Activated T-helper 2 cell treated with anti-CD3 and anti-CD28 coated beads, Interferon-gamma antibody, Interleukin-2, Interleukin-4, amounts not matched to agents 10 μg/mL and 5 μg/mL and 100 μg/mL, durations not matched to agents 14 hours and 24 hours and 36 hours (primary cell): ENCODE measurements at regions not wholly inside any gene's neighbourhood (a gene's known extent, or its start where the extent isn't known, plus 50 kb on each side); places are given as distances from the start of the nearest gene placed in this dataset.

ENCODE experiments used
- DNase-seq: peaks from one replicate; pipeline ENCODE4 v3.0.0; 2021; ENCODE audit warnings: low spot score
- H3K27ac Mint-ChIP-seq: one replicate; pipeline ENCODE4 v1.8.0; 2021; ENCODE audit warnings: mixed read lengths
- H3K27me3 Mint-ChIP-seq: one replicate; pipeline ENCODE4 v1.8.0; 2021; ENCODE audit warnings: low read depth, mixed read lengths
- H3K36me3 Mint-ChIP-seq: one replicate; pipeline ENCODE4 v1.8.0; 2021; ENCODE audit warnings: low read depth, mixed read lengths
- H3K4me1 Mint-ChIP-seq: one replicate; pipeline ENCODE4 v1.8.0; 2021; ENCODE audit warnings: low read depth, mixed read lengths
- H3K4me3 Mint-ChIP-seq: one replicate; pipeline ENCODE4 v1.8.0; 2021; ENCODE audit warnings: low read depth, mild to moderate bottlenecking, moderate library complexity, mixed read lengths
- H3K9me3 Mint-ChIP-seq: one replicate; pipeline ENCODE4 v1.8.0; 2021; ENCODE audit warnings: mixed read lengths
- intact Hi-C: fragments of 100-400 bp; cut with micrococcal nuclease; formaldehyde crosslinking; loops from one replicate; pipeline ENCODE4 v1.15.1; 2023

DNA sequence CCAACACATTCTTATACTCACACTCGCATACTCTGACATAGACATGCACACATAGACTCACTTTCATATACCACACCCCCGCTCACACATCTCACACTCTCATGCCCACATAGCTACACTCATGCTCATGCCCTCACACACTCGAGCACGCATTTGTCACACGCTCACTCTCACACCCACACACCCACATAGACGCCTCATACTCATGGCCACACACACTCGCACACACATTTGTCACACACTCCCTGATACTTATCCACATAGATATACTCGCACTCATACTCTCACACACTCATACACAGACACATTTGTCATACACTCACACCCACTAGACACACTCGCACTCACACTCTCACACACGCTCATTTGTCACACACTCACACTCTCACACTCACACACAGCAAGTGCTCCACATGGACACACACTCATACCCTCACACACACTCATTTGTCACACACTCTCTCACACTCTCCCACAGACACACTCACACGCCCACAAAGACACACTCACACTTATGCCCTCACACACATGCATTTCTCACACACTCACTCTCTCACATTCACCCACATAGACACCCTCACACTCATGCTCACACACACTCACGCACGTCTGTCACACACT is 50.9 kb downstream of the TNP1 start:
- no peaks in the 10 kb centered on the region for H3K4me1 Mint-ChIP-seq
- no peak overlapping the region for H3K4me3 Mint-ChIP-seq
- no peaks in the 10 kb centered on the region for H3K27me3 Mint-ChIP-seq
- DNase-seq, result no peak
- intact Hi-C loops, result no loop called here
- no peaks in the 10 kb centered on the region for H3K9me3 Mint-ChIP-seq
- no peaks in the 10 kb centered on the region for H3K36me3 Mint-ChIP-seq
- no peak overlapping the region for H3K27ac Mint-ChIP-seq

DNA sequence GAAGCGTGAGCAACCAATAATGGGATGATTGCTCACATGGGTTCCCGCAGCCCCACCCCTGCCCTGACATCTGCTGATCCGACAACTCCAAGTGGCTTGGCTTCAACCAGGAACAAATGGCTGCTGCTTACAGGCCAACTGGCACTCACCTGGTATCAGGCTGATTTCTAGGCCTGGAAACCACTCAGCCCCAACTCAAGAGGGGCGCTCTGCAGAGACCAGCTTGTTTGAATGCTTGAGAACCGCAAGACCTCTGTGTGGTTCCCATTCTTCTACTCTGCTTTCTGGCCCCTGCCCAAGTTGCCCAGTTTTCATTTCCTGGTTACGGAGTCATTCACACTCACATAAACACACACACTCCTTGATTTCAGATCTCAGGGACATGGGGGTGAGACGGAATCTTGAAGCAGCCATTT is 52.0 kb downstream of the TNP1 start:
- Mint-ChIP-seq H3K9me3 (no peaks in the 10 kb centered on the region), H3K27ac (no peak overlapping the region), H3K36me3 (no peaks in the 10 kb centered on the region), H3K27me3 (no peaks in the 10 kb centered on the region), H3K4me1 (no peaks in the 10 kb centered on the region), H3K4me3 (no peak overlapping the region)
- intact Hi-C loops, result no loop called here
- no peak for DNase-seq

DNA sequence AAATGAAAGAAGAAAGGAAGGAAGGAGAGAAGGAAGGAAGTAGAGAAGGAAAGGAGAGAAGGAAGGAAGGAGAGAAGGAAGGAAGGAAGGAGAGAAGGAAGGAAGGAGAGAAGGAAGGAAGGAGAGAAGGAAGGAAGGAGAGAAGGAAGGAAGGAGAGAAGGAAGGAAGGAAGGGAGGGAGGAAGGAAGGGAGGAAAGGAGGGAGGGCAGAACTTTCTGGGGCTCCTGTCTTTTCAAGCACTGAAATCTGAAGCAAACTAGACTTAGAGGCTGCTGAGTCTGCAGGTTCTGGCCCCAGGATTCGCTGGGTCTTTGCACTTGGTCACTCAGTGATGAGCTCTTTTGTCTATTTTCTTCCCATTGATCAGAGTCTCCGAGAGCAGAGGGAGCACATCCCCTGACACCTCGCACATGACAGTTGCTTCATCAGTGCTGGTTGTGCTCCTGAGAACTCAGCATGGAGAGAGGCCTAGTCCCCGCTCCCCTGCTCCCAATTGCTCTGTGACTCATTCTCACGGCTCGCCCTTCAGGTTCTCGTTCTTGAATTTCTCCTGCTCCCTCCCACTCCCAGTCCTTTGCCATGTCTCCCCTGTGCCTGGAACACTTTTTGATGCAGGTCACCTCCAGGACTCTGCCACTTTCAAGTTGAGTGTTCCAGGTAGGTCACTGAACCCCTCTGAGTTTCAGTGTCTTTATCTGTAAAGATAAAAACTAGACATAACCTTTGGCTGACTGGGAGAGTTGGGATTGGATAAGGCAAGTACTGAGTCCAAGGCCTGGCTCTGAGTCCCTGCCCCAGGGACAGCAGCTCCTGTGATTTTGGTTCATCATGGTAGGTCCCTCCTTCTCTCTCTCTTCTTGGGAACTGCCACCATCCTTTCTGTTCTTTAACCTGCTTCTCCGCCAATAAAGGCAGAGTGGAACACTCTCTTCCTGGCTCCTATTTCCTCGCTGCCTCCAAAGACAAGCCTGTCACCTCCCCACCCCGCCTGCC is 55.2 kb downstream of the TNP1 start:
- intact Hi-C loops, result no loop called here
- H3K36me3 Mint-ChIP-seq, result no peaks in the 10 kb centered on the region
- peaks cover 2% of the 10 kb centered on the region for H3K4me1 Mint-ChIP-seq
- H3K27ac Mint-ChIP-seq, result no peak overlapping the region
- no peaks in the 10 kb centered on the region for H3K9me3 Mint-ChIP-seq
- no peaks in the 10 kb centered on the region for H3K27me3 Mint-ChIP-seq
- no peak overlapping the region for H3K4me3 Mint-ChIP-seq
- no peak for DNase-seq

DNA sequence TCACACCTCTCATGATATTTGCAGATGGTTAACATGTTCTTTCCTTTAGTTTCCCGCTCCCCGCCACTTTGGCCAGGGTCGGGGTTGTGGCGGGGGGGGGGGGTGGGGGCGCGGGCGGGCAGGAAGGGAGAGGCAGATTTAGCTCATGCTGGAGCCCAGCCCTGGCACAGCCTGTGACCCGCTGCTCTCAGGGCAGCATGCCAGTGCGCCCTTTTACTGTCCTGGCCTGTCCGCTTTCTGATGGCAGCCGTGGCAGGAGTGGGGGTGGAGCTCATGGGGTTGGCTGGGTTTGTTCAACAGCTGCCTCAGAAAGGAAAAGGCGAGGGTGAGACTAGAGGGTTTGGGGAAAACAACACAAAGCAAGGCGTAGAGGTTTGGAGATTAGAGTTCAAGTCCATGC is 56.1 kb downstream of the TNP1 start:
- Mint-ChIP-seq H3K4me3 (no peak overlapping the region), H3K4me1 (peaks cover 2% of the 10 kb centered on the region), H3K9me3 (no peaks in the 10 kb centered on the region), H3K36me3 (no peaks in the 10 kb centered on the region), H3K27ac (no peak overlapping the region), H3K27me3 (no peaks in the 10 kb centered on the region)
- no peak for DNase-seq
- intact Hi-C loops, result no loop called here

DNA sequence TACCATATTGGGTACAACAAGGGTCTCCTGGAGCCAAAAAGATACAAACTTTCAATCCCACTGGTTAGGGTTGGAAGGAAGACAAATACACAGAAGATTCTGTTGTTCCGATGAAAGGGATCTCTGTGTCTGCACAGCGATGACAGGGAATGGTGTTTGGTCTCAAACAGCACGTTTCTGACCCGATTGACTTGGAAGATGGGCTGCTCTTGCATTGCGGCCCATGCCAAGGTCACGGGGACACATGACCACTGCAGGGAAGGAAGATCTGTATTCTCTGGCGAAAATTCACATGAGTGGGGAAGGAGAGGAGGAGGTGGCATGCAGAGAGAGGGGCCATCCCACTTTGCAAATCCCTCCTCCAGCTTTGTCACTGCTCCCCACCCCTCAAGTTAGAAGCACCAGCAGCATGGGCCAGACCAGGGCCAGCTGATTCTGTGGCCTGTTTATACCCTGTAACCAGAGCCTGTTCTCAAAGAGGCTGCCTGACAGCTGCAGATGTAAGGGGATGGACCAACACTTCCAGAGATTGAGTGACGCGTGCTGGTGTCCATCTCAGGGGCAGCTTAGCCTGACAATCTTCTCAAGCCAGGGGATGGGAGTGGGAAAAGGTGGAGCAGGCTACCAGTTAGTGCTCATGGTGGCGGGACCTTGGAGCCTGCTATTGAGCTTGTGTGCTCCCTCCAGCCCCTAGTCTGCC is 57.2 kb downstream of the TNP1 start:
- intact Hi-C loops, result no loop called here
- Mint-ChIP-seq H3K4me1 (peaks cover 2% of the 10 kb centered on the region), H3K27ac (no peak overlapping the region)

DNA sequence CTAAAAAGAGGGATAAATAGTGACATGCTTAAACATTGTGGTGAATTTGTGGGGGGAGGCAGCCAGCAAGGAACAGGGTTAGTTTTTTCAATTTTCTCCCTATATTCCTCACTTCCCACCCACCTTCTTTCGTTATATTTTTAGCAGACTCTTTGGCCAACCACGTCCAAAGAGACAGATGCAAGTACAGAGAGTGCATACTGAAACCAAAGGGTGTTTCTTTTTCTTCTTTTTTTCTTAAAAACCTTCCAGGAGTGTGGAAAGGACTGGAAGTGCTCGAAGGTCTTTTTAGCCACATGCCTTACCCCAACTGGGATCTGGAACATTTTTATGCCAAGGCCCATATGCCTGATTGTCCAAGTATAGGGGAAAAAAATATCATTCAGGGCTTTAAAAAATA is 59.0 kb downstream of the TNP1 start:
- H3K36me3 Mint-ChIP-seq, result no peaks in the 10 kb centered on the region
- no peaks in the 10 kb centered on the region for H3K27me3 Mint-ChIP-seq
- no peak for DNase-seq
- no peak overlapping the region for H3K4me3 Mint-ChIP-seq
- intact Hi-C loops, result no loop called here
- peaks cover 2% of the 10 kb centered on the region for H3K4me1 Mint-ChIP-seq
- no peaks in the 10 kb centered on the region for H3K9me3 Mint-ChIP-seq
- no peak overlapping the region for H3K27ac Mint-ChIP-seq

More for the DNA sequence above, 57.2 kb downstream of the TNP1 start:
- Mint-ChIP-seq H3K4me3 (no peak overlapping the region), H3K36me3 (no peaks in the 10 kb centered on the region), H3K27me3 (no peaks in the 10 kb centered on the region), H3K9me3 (no peaks in the 10 kb centered on the region)
- DNase-seq, result no peak

DNA sequence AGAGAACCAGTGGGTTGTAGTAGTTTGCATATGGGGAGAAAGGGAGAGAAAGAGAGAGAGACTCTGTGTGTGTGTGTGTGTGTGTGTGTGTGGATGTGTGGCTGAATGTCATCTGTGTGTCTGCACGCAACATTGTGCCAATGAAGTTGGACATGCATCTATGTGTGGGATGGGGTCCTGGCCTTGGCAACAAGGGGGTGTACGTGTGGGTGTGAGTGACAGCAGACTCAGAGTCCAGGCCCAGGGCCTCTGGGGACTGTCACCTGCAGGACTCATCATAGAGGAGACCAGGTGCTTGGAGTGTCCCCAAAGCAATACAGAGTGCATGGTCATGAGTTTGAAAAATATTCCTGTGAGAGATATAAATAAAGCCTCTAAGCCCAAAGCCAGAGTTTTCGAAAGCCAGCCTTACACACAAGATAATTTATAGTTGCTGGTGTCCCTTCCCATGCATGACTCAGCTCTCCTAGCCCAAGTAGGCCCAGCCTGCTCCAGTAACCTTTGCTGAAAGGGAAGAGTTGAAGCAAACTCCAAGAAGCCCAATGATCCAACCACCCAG is 59.9 kb downstream of the TNP1 start:
- peaks cover 2% of the 10 kb centered on the region for H3K4me1 Mint-ChIP-seq
- intact Hi-C loops, result no loop called here
- H3K4me3 Mint-ChIP-seq, result no peak overlapping the region
- H3K36me3 Mint-ChIP-seq, result no peaks in the 10 kb centered on the region
- DNase-seq, result no peak
- no peaks in the 10 kb centered on the region for H3K27me3 Mint-ChIP-seq
- no peak overlapping the region for H3K27ac Mint-ChIP-seq
- no peaks in the 10 kb centered on the region for H3K9me3 Mint-ChIP-seq

DNA sequence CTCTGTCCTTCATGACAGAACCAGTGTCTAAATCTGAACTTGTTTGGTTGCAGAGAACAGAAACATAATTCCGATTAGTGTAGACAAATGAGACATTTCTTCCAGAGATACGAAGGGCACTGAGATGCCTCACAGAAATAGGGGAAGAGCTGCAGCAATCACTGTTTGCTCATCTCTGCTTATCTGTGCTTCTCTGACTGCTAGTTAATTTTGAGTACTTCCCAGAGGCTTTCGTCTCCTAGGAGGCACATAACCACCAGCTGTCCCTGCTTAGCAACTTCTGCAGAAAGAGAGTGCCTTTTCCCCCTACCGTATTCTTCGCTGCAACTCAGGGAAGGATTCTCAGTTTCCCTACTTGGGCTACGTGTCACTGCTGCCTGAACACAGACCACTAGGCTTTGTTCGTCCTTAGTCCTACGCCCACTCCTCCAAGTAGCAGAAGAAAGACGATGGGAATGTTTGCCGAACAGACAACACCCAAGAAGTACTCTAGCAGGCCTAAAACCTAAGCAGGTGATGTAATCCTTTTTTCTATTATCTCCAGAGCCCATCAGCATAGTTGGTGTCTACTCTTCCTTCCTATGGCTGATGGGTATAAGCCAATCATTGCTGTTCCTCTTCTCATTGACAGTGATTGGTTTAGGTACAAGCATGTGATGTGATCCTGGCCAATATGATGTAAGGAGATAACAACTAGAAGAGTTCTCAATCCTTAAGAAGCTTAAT is 63.6 kb downstream of the TNP1 start:
- Mint-ChIP-seq H3K4me1 (peaks cover under 1% of the 10 kb centered on the region), H3K4me3 (no peak overlapping the region), H3K9me3 (no peaks in the 10 kb centered on the region), H3K27me3 (no peaks in the 10 kb centered on the region), H3K27ac (no peak overlapping the region), H3K36me3 (no peaks in the 10 kb centered on the region)
- no peak for DNase-seq
- intact Hi-C loops, result no loop called here

DNA sequence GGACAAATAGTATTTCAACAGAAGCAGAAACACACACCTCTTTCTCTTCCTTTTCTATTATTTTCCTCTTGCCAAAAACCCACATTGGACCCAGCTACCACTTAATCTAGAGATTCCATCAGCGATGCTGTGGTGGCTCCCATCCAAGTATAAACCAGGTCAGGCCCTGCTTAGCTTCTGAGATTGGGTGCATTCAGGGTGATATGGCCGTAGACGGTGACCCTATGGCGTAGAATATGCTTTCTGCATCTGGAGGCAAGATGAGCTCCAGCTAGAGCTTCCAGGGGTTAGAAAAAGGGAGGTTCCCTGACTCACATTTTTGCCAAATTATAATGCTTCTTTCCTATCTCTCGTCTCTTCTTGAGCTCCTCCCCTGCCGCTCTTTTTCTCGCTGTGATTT is 66.5 kb downstream of the TNP1 start:
- Mint-ChIP-seq H3K9me3 (no peaks in the 10 kb centered on the region), H3K4me3 (no peak overlapping the region), H3K36me3 (no peaks in the 10 kb centered on the region), H3K4me1 (no peaks in the 10 kb centered on the region), H3K27me3 (peaks cover 1% of the 10 kb centered on the region), H3K27ac (no peak overlapping the region)
- intact Hi-C loops, result no loop called here
- DNase-seq, result no peak

DNA sequence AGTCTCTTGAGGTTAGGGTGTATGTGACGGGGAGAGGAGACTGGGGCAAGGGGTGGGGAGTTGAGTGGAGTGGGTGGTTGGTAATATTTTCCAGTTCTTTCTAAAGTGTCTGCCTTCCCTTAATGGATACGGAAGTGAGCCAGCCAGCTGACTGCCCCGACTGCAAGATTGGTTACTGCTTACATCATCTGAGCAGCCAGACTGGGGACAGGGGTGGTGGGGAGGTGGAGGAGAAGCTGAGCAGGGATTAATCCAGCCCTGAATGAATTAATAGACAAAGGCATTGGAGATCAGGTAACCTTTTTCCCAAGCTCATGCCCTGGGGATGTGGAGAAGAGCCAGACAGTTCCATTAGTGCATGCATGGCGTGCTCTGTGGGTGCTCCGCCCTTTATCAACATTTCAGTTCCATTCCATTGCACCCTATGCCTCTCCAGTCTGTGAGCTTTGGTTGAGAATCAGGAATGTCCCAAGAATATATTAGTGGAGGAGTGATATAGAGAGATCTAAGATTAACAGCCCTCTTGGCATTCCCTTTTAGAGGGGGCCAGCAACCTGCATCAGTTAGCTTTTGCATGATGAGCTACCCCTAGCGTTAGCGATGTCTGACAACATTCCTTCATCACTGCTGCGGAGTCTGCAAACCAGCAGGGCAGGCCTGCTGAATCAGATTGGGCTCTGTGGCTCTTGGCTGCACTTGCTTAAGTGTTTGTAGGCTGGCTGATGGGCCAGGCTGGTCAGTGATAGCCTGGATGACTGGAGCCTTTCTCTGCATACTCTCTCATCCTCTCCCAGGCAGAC is 67.4 kb downstream of the TNP1 start:
- Mint-ChIP-seq H3K9me3 (no peaks in the 10 kb centered on the region), H3K36me3 (no peaks in the 10 kb centered on the region), H3K27me3 (peaks cover 1% of the 10 kb centered on the region), H3K4me3 (no peak overlapping the region), H3K27ac (no peak overlapping the region), H3K4me1 (no peaks in the 10 kb centered on the region)
- DNase-seq, result no peak
- intact Hi-C loops, result no loop called here

DNA sequence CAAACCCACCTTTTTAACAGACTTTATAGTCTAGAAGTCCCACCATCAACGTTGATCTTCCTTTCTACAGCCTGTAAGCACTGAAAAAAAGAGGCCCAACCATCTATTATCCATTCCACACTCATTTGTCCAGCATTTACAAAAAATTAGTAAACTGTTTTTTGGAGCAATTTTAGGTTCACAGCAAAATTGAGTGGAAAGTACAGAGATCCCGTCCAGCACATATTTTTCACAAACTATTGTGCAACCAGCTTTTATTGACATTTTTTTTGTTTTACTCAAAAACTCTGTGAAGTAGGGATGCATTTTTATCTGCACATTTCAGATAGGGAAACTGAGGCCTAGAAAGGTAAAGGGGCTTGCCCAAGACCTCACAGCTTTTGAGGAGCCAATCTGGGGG is 68.6 kb downstream of the TNP1 start:
- no peaks in the 10 kb centered on the region for H3K4me1 Mint-ChIP-seq
- H3K27ac Mint-ChIP-seq, result no peak overlapping the region
- no peaks in the 10 kb centered on the region for H3K36me3 Mint-ChIP-seq
- H3K27me3 Mint-ChIP-seq, result peaks cover 1% of the 10 kb centered on the region
- no peak overlapping the region for H3K4me3 Mint-ChIP-seq
- H3K9me3 Mint-ChIP-seq, result no peaks in the 10 kb centered on the region
- no peak for DNase-seq
- intact Hi-C loops, result no loop called here

DNA sequence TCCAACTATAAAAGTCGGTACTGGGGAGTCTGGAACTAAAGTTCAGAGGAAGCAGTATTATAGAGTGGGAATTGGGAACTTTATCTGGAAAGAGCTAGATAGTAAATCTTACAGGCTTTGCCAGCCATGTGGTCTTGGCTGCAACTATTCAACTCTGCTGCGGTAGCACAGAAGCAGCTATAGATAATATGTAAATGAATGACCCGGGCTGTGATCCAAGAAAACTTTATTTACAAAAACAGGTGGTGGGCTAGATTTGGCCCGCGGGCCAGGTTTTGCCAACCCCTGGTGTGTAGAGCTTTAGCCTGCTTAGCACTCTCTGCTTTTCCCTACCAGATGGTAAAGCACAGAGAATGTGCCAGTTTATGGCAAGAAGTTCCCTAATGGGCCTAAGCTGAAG is 70.8 kb downstream of the TNP1 start:
- Mint-ChIP-seq H3K4me3 (no peak overlapping the region), H3K27me3 (peaks cover 1% of the 10 kb centered on the region), H3K27ac (no peak overlapping the region), H3K4me1 (no peaks in the 10 kb centered on the region), H3K36me3 (no peaks in the 10 kb centered on the region), H3K9me3 (no peaks in the 10 kb centered on the region)
- intact Hi-C loops, result no loop called here
- no peak for DNase-seq
